ENCODE measurements at regions not wholly inside any gene's neighbourhood (a gene's known extent, or its start where the extent isn't known, plus 50 kb on each side); places are given as distances from the start of the nearest gene placed in this dataset.

- no peak overlapping the region for H3K27ac Mint-ChIP-seq
- H3K27me3 Mint-ChIP-seq: peaks cover 2% of the 10 kb centered on the region
- ChIA-PET POLR2A (no interaction called here), CTCF (interaction anchor here (1.7 kb wide), 1 partner anchor 16 kb away, joined by 4 read pairs; no protein-coding TSS in a partner anchor)
- no peak for DNase-seq
- no peaks in the 10 kb centered on the region for H3K36me3 Mint-ChIP-seq (ENCODE audit: low read depth)
- H3K4me1 Mint-ChIP-seq: no peaks in the 10 kb centered on the region
- no peak overlapping the region for H3K4me3 Mint-ChIP-seq
- no peaks in the 10 kb centered on the region for H3K9me3 Mint-ChIP-seq
These were observed 99.3 kb upstream of the DNAJC10 start for GRCh38 chr2:182616471-182617393.

- Mint-ChIP-seq H3K9me3 (no peaks in the 10 kb centered on the region), H3K27ac (no peak overlapping the region), H3K4me1 (no peaks in the 10 kb centered on the region), H3K27me3 (peaks cover 2% of the 10 kb centered on the region), H3K4me3 (no peak overlapping the region), H3K36me3 (ENCODE audit: low read depth) (no peaks in the 10 kb centered on the region)
- ChIA-PET CTCF (no interaction called here), POLR2A (no interaction called here)
- no peak for DNase-seq
These were observed 97.4 kb upstream of the DNAJC10 start for GRCh38 chr2:182618672-182619079.

- Mint-ChIP-seq H3K27me3 (peaks cover 2% of the 10 kb centered on the region), H3K27ac (no peak overlapping the region), H3K4me1 (no peaks in the 10 kb centered on the region), H3K36me3 (ENCODE audit: low read depth) (no peaks in the 10 kb centered on the region), H3K9me3 (no peaks in the 10 kb centered on the region), H3K4me3 (no peak overlapping the region)
- DNase-seq: no peak
- ChIA-PET POLR2A (no interaction called here), CTCF (no interaction called here)
These were observed 96.8 kb upstream of the DNAJC10 start for GRCh38 chr2:182619276-182619675.

GRCh38 chr2:182621191-182621590 lies 94.9 kb upstream of the DNAJC10 start:
- CTCF ChIA-PET: no interaction called here
- Mint-ChIP-seq H3K4me3 (no peak overlapping the region), H3K4me1 (no peaks in the 10 kb centered on the region), H3K27ac (no peak overlapping the region), H3K36me3 (ENCODE audit: low read depth) (no peaks in the 10 kb centered on the region), H3K27me3 (peaks cover 2% of the 10 kb centered on the region), H3K9me3 (no peaks in the 10 kb centered on the region)
- no peak for DNase-seq
- POLR2A ChIA-PET: no interaction called here

- Mint-ChIP-seq H3K9me3 (no peaks in the 10 kb centered on the region), H3K36me3 (ENCODE audit: low read depth) (no peaks in the 10 kb centered on the region), H3K27ac (no peak overlapping the region), H3K4me3 (no peak overlapping the region), H3K27me3 (peaks cover 2% of the 10 kb centered on the region), H3K4me1 (no peaks in the 10 kb centered on the region)
- ChIA-PET CTCF (no interaction called here), POLR2A (no interaction called here)
- DNase-seq: no peak
These were observed 94.2 kb upstream of the DNAJC10 start for GRCh38 chr2:182621810-182622209.

GRCh38 chr2:182622231-182622630 lies 93.8 kb upstream of the DNAJC10 start:
- Mint-ChIP-seq H3K27me3 (peaks cover 2% of the 10 kb centered on the region), H3K9me3 (no peaks in the 10 kb centered on the region), H3K27ac (no peak overlapping the region), H3K4me3 (no peak overlapping the region), H3K36me3 (ENCODE audit: low read depth) (no peaks in the 10 kb centered on the region), H3K4me1 (no peaks in the 10 kb centered on the region)
- POLR2A ChIA-PET: no interaction called here
- DNase-seq: no peak
- CTCF ChIA-PET: no interaction called here

GRCh38 chr2:182625814-182626213 lies 90.2 kb upstream of the DNAJC10 start:
- no peak for DNase-seq
- Mint-ChIP-seq H3K27me3 (peaks cover 4% of the 10 kb centered on the region), H3K36me3 (ENCODE audit: low read depth) (no peaks in the 10 kb centered on the region), H3K27ac (no peak overlapping the region), H3K4me3 (no peak overlapping the region), H3K4me1 (no peaks in the 10 kb centered on the region), H3K9me3 (no peaks in the 10 kb centered on the region)
- POLR2A ChIA-PET: no interaction called here
- CTCF ChIA-PET: no interaction called here

GRCh38 chr2:182628916-182629315 lies 87.1 kb upstream of the DNAJC10 start:
- Mint-ChIP-seq H3K4me3 (no peak overlapping the region), H3K27me3 (peaks cover 10% of the 10 kb centered on the region), H3K36me3 (ENCODE audit: low read depth) (no peaks in the 10 kb centered on the region), H3K4me1 (no peaks in the 10 kb centered on the region), H3K9me3 (no peaks in the 10 kb centered on the region), H3K27ac (no peak overlapping the region)
- POLR2A ChIA-PET: no interaction called here
- CTCF ChIA-PET: no interaction called here
- no peak for DNase-seq

- no peak overlapping the region for H3K27ac Mint-ChIP-seq
- no peak for DNase-seq
- peaks cover 10% of the 10 kb centered on the region for H3K27me3 Mint-ChIP-seq
- ChIA-PET CTCF (no interaction called here), POLR2A (interaction anchor here (0.6 kb wide), 1 partner anchor 612 kb away, joined by 6 read pairs; no protein-coding TSS in a partner anchor)
- H3K9me3 Mint-ChIP-seq: no peaks in the 10 kb centered on the region
- no peak overlapping the region for H3K4me3 Mint-ChIP-seq
- H3K36me3 Mint-ChIP-seq (ENCODE audit: low read depth): no peaks in the 10 kb centered on the region
- H3K4me1 Mint-ChIP-seq: no peaks in the 10 kb centered on the region
These were observed 85.8 kb upstream of the DNAJC10 start for GRCh38 chr2:182630207-182630606.

GRCh38 chr2:182631299-182631698 lies 84.8 kb upstream of the DNAJC10 start:
- ChIA-PET CTCF (no interaction called here), POLR2A (no interaction called here)
- Mint-ChIP-seq H3K9me3 (no peaks in the 10 kb centered on the region), H3K4me1 (no peaks in the 10 kb centered on the region), H3K27me3 (peaks cover 10% of the 10 kb centered on the region), H3K27ac (no peak overlapping the region), H3K36me3 (ENCODE audit: low read depth) (no peaks in the 10 kb centered on the region), H3K4me3 (no peak overlapping the region)
- no peak for DNase-seq

- Mint-ChIP-seq H3K9me3 (no peaks in the 10 kb centered on the region), H3K27ac (no peak overlapping the region), H3K36me3 (ENCODE audit: low read depth) (no peaks in the 10 kb centered on the region), H3K27me3 (peaks cover 14% of the 10 kb centered on the region), H3K4me3 (no peak overlapping the region), H3K4me1 (no peaks in the 10 kb centered on the region)
- DNase-seq: no peak
- POLR2A ChIA-PET: no interaction called here
- CTCF ChIA-PET: no interaction called here
These were observed 81.7 kb upstream of the DNAJC10 start for GRCh38 chr2:182634386-182634785.

- Mint-ChIP-seq H3K27me3 (peaks cover 10% of the 10 kb centered on the region), H3K36me3 (ENCODE audit: low read depth) (no peaks in the 10 kb centered on the region), H3K9me3 (no peaks in the 10 kb centered on the region), H3K4me3 (no peak overlapping the region), H3K4me1 (no peaks in the 10 kb centered on the region), H3K27ac (no peak overlapping the region)
- CTCF ChIA-PET: no interaction called here
- POLR2A ChIA-PET: no interaction called here
- DNase-seq: no peak
These were observed 79.4 kb upstream of the DNAJC10 start for GRCh38 chr2:182636699-182637098.

- no peaks in the 10 kb centered on the region for H3K9me3 Mint-ChIP-seq
- ChIA-PET POLR2A (no interaction called here), CTCF (no interaction called here)
- DNase-seq: no peak
- no peaks in the 10 kb centered on the region for H3K4me1 Mint-ChIP-seq
- no peak overlapping the region for H3K4me3 Mint-ChIP-seq
- H3K36me3 Mint-ChIP-seq (ENCODE audit: low read depth): no peaks in the 10 kb centered on the region
- H3K27ac Mint-ChIP-seq: no peak overlapping the region
- H3K27me3 Mint-ChIP-seq: peaks cover 5% of the 10 kb centered on the region
These were observed 77.4 kb upstream of the DNAJC10 start for GRCh38 chr2:182638667-182639066.

GRCh38 chr2:182639971-182640370 lies 76.1 kb upstream of the DNAJC10 start:
- no peak for DNase-seq
- Mint-ChIP-seq H3K9me3 (no peaks in the 10 kb centered on the region), H3K27me3 (peaks cover 4% of the 10 kb centered on the region), H3K4me1 (no peaks in the 10 kb centered on the region), H3K36me3 (ENCODE audit: low read depth) (no peaks in the 10 kb centered on the region), H3K27ac (no peak overlapping the region), H3K4me3 (no peak overlapping the region)
- ChIA-PET CTCF (no interaction called here), POLR2A (no interaction called here)
